AG20443 (cell line): ENCODE measurements at regions not wholly inside any gene's neighbourhood (a gene's known extent, or its start where the extent isn't known, plus 50 kb on each side); places are given as distances from the start of the nearest gene placed in this dataset.

Source experiments
- DNase-seq: peaks from one replicate; pipeline ENCODE4 v3.0.0; 2012; ENCODE audit warnings: low spot score, mixed read lengths

GRCh38 chr15:62749036-62749815 lies 293.3 kb upstream of the TPM1 start:
- no peak for DNase-seq

GRCh38 chr15:62750471-62750870 lies 292.1 kb upstream of the TPM1 start:
- DNase-seq, result no peak

GRCh38 chr15:62752657-62753517 lies 289.7 kb upstream of the TPM1 start:
- DNase-seq, result peak; percentile 27

- DNase-seq, result no peak
These were observed 288.9 kb upstream of the TPM1 start for GRCh38 chr15:62753518-62754221.

GRCh38 chr15:62756326-62756994 lies 286.1 kb upstream of the TPM1 start:
- DNase-seq, result no peak

- DNase-seq, result no peak
These were observed 285.6 kb upstream of the TPM1 start for GRCh38 chr15:62756995-62757360.

- no peak for DNase-seq
These were observed 285.0 kb upstream of the TPM1 start for GRCh38 chr15:62757535-62757934.

GRCh38 chr15:62758126-62758951 lies 284.2 kb upstream of the TPM1 start:
- peak; percentile 90 for DNase-seq

GRCh38 chr15:62758952-62759349 lies 283.6 kb upstream of the TPM1 start:
- no peak for DNase-seq

GRCh38 chr15:62760538-62760937 lies 282.0 kb upstream of the TPM1 start:
- no peak for DNase-seq

- DNase-seq, result no peak
These were observed 276.6 kb upstream of the TPM1 start for GRCh38 chr15:62765916-62766315.

- no peak for DNase-seq
These were observed 275.9 kb upstream of the TPM1 start for GRCh38 chr15:62766599-62766998.

GRCh38 chr15:62769604-62770003 lies 272.9 kb upstream of the TPM1 start:
- peak; percentile 60 for DNase-seq

GRCh38 chr15:62770111-62770660 lies 272.4 kb upstream of the TPM1 start:
- DNase-seq, result no peak

GRCh38 chr15:62770752-62771151 lies 271.8 kb upstream of the TPM1 start:
- peak; percentile 82 for DNase-seq

GRCh38 chr15:62771234-62771633 lies 271.3 kb upstream of the TPM1 start:
- DNase-seq, result no peak

- no peak for DNase-seq
These were observed 269.0 kb upstream of the TPM1 start for GRCh38 chr15:62773369-62774165.

GRCh38 chr15:62775932-62776331 lies 266.6 kb upstream of the TPM1 start:
- no peak for DNase-seq

GRCh38 chr15:62777671-62778070 lies 264.9 kb upstream of the TPM1 start:
- DNase-seq, result peak; percentile 19
